NCI-H2227 (cell line): ENCODE measurements at regions not wholly inside any gene's neighbourhood (a gene's known extent, or its start where the extent isn't known, plus 50 kb on each side); places are given as distances from the start of the nearest gene placed in this dataset.
"Not testable (repeated sequence)": the region's sequence is repeated elsewhere in the genome, so short reads cannot be mapped to it uniquely, and the experiment has no call there.

Experiments
- DNase-seq: peaks from one replicate; lab custom pipeline; 2025; ENCODE audit not compliant: unreplicated experiment; lab: John Stamatoyannopoulos, UW

GRCh38 chr3:30480587-30480986, 125.8 kb upstream of the TGFBR2 start:
- DNase-seq, result no peak

GRCh38 chr3:30481241-30481640, 125.2 kb upstream of the TGFBR2 start:
- DNase-seq, result no peak

- not testable (repeated sequence) for DNase-seq
Observed at GRCh38 chr3:30484229-30484628, 122.2 kb upstream of the TGFBR2 start.

- DNase-seq, result no peak
Observed at GRCh38 chr3:30486368-30486767, 120.0 kb upstream of the TGFBR2 start.

- no peak for DNase-seq
Observed at GRCh38 chr3:30488070-30488756, 118.2 kb upstream of the TGFBR2 start.

GRCh38 chr3:30492322-30493192, 113.8 kb upstream of the TGFBR2 start:
- DNase-seq, result no peak

- no peak for DNase-seq
Observed at GRCh38 chr3:30493911-30494311, 112.5 kb upstream of the TGFBR2 start.

- DNase-seq, result no peak
Observed at GRCh38 chr3:30495172-30496065, 111.0 kb upstream of the TGFBR2 start.

- DNase-seq, result no peak
Observed at GRCh38 chr3:30496066-30496966, 110.1 kb upstream of the TGFBR2 start.

GRCh38 chr3:30498587-30498967, 107.8 kb upstream of the TGFBR2 start:
- DNase-seq, result no peak

GRCh38 chr3:30500666-30501399, 105.6 kb upstream of the TGFBR2 start:
- DNase-seq, result no peak

- DNase-seq, result no peak
Observed at GRCh38 chr3:30501526-30501925, 104.9 kb upstream of the TGFBR2 start.

- no peak for DNase-seq
Observed at GRCh38 chr3:30502051-30502741, 104.2 kb upstream of the TGFBR2 start.

GRCh38 chr3:30502742-30503073, 103.7 kb upstream of the TGFBR2 start:
- no peak for DNase-seq

GRCh38 chr3:30503446-30503845, 103.0 kb upstream of the TGFBR2 start:
- no peak for DNase-seq

GRCh38 chr3:30504939-30505338, 101.5 kb upstream of the TGFBR2 start:
- no peak for DNase-seq

GRCh38 chr3:30505866-30506520, 100.4 kb upstream of the TGFBR2 start:
- DNase-seq, result no peak

GRCh38 chr3:30508339-30508738, 98.1 kb upstream of the TGFBR2 start:
- DNase-seq, result no peak

- DNase-seq, result no peak
Observed at GRCh38 chr3:30510596-30510995, 95.8 kb upstream of the TGFBR2 start.
